D721Med (cell line): ENCODE measurements at regions not wholly inside any gene's neighbourhood (a gene's known extent, or its start where the extent isn't known, plus 50 kb on each side); places are given as distances from the start of the nearest gene placed in this dataset.

Experiments used
- DNase-seq: peaks from one replicate; pipeline ENCODE4 v3.0.0; 2011; ENCODE audit warnings: low spot score; ENCODE audit not compliant: insufficient read length
- FAIRE-seq: peaks from 2 replicates; lab custom pipeline; 2011; peaks lifted over from hg19 to GRCh38; lab: Jason Lieb, UNC
- CTCF ChIP-seq: IDR thresholded peaks from 2 replicates; pipeline ENCODE4 v1.5.1; 2012; ENCODE audit warnings: mild to moderate bottlenecking, control low read depth; ENCODE audit not compliant: insufficient read depth; ENCODE audit errors: missing control alignments

- no peak for TF ChIP-seq CTCF
- FAIRE-seq = no peak
- no peak for DNase-seq
Observed at GRCh38 chr3:40837300-40837699, 312.5 kb downstream of the ZNF621 start.

DNA sequence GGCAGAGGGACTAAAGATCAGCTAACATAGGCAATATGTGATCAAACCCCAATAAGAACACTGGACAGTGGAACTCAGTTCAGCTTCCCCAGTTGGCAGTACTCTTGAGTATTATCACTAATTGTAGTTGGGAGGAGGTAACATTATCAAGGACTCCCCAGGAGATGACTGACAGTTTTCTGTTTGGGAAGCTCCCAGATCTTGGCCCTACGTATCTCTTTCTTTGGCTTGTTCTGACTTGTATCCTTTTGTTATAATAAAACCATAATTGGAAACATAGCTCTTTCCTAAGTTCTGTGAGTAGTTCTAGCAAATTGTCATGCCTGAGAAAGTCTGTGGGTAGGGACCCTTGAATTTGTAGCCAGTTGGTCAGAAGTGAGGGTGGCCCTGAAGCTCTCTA lies 316.4 kb downstream of the ZNF621 start:
- FAIRE-seq (no peak), DNase-seq (no peak)

DNA sequence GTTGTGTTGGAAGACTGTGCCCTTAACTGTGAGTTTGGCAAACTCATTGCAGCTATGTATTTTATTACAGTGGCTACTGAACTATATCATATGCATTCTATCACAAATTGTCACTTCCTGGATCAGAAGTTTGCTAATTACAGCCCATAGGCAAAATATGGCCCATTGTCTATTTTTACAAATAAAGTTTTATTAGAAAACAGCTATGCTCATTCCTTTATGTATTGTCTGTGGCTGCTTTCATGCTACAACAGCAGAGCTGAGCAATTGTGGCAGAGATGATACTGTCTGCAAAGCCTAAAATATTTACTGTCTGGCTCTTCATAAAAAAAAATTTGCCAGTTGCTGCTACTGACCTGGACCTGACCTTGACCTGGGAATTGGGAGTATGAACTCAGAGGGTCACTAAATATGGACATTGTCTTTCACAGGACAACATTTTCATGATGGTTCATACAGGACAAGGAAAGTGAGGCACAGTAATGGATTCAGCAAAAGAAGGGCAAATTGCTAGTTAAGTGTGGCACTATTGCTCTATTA lies 316.9 kb downstream of the ZNF621 start:
- DNase-seq (no peak), FAIRE-seq (no peak)
- TF ChIP-seq CTCF = no peak

More for the DNA sequence above, 316.4 kb downstream of the ZNF621 start:
- no peak for TF ChIP-seq CTCF

DNA sequence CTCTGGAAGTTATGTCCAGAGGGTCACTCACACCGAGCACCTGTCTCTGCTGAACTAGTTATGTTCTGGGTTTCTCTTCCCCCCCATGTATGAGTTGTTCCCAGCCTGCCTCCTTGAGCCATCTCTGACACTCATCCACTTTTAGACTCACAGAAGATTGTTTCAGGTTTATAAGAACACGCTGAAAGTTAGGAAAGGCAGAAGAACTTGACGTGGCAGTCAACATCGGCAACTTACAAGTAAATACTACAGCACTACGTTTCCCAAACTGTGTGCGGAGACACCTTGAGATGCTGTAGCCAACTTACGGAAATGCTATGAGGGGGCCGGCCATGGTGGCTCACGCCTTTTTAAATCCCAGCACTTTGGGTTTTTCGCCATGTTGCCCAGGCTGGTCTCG lies 318.0 kb downstream of the ZNF621 start:
- FAIRE-seq = no peak
- DNase-seq = no peak
- TF ChIP-seq CTCF = no peak

DNA sequence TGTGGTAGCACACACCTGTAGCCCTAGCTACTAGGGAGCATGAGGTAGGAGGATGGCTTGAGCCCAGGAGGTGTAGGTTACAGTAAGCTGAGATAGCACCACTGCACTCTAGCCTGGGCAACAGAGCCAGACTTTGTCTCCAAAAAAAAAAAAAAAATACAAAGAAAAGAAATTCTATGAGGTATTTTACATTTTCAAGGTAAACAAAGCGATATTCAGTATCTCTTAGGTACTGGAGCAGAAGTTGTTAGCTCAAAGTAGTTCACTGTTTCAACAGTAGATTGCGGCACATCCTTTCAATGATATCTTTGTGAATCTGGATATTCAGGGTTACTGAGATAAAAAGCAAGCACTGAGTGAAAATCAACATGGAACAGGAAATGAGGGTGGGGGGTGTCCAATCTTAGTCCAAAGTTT lies 318.5 kb downstream of the ZNF621 start:
- TF ChIP-seq CTCF = no peak
- DNase-seq (no peak), FAIRE-seq (no peak)

DNA sequence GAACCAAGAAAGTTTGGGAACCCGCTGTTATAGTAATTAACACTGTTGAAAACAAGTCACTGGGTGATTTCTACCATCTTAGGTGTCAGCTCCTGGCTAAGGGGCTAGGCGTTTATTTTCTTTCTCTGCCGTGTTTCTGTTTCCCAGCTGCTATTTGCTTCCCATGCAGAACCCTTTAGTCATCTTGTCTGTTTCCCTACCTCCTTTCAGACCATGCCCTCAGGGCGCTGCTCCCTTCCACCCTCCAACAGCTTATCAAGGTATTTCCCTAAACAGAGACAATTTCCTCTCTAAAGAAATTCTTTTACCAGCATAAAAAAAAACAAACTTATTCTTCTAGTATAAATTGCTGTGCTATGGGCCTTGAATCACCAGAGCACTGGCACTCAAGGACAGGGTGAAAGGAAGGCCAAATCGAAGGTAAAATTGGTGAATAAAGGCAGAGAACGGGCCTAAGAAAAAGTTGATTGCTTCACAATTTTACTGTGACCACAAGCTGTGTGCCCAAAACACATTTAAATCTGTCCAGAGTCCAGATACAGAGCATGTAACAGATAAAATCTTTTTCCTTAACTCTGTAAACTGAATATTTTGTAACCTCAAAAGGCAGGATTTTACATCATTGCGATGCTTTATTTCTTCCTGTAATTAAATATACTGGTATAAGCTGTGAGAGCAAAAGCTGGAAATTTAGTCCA lies 319.2 kb downstream of the ZNF621 start:
- FAIRE-seq (no peak), DNase-seq (no peak)
- no peak for TF ChIP-seq CTCF

- FAIRE-seq = no peak
Observed at GRCh38 chr3:40844896-40845295, 320.1 kb downstream of the ZNF621 start.

More at GRCh38 chr3:40844896-40845295, 320.1 kb downstream of the ZNF621 start:
- no peak for DNase-seq
- TF ChIP-seq CTCF = no peak
